Renal cortex interstitium (tissue), 11 donors: ENCODE measurements at regions not wholly inside any gene's neighbourhood (a gene's known extent, or its start where the extent isn't known, plus 50 kb on each side); places are given as distances from the start of the nearest gene placed in this dataset.
A peak's percentile ranks its signal among the peaks of the same experiment; 100 is the strongest.
"Not testable (repeated sequence)": the region's sequence is repeated elsewhere in the genome, so short reads cannot be mapped to it uniquely, and the experiment has no call there.

ENCODE experiments used
- DNase-seq, 11 donors: peaks; one replicate each; pipeline ENCODE4 v3.0.0-alpha.2; 2013; ENCODE audit warnings: low read depth in 9 of 11, low spot score in 4 of 11; ENCODE audit errors: extremely low read depth in 1 of 11

DNA sequence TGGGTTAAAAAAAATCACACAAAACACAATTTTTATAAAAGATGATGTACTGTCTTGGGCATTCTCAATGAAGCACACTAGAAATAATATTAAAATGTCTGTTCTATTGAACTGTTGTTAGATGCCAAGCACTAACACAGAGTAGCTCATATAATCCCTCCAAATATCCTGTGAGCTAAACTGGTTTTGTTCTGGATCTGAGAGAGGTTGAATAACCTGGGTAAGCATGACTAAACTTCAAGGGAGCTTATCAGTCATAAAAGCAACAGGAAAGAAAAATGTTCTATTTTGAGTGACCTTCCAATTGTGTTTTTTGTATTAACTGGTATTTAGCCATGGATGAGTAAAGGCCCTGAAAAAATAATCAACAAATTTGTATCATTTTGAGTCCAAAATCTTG lies 175.3 kb downstream of the SMC2 start:
- DNase-seq, result no peak

DNA sequence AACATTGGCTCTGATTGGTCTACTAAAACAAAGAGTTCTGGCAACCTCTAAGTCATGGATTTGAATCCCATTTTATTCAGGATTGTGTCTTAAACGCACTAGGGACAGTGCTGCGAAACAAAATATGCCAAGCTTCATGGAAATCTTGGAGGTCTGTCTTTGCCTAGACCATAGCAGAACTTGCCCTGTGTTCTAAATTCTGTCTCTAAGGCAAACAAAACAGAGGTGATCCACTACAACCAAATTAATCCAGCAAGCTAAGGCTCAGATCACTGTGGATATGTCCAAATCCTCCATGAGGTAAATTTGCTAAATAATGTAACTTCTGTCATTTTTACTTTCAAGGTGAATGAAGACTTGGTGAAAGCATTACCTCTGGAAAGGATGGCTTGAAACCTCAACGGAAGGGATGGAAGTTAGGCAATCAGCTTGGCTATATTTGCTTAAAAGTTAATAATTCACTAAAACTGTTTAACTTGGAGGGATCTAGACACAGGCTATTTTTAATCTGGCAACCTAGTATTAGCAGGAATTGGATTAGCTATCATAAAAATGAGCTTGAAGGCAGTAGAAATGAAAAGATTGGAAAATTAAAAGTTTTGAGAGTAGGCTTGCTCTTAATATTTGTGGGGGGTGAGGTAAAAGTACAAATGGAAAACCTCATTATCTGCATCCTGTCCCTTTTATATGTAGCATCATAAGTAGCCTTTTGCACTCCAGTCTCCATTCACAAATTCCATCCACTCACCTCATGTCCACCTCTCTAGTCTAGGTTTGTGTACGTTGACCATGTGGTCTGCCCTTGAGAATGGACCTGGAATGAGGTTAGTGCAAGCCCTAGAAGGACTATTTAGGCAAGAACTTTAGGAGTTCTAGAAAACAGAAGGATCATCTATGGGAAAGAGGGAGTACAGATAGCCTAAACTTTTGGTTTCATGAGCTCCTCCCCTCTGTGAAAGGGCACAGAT lies 176.2 kb downstream of the SMC2 start:
- DNase-seq, result no peak

DNA sequence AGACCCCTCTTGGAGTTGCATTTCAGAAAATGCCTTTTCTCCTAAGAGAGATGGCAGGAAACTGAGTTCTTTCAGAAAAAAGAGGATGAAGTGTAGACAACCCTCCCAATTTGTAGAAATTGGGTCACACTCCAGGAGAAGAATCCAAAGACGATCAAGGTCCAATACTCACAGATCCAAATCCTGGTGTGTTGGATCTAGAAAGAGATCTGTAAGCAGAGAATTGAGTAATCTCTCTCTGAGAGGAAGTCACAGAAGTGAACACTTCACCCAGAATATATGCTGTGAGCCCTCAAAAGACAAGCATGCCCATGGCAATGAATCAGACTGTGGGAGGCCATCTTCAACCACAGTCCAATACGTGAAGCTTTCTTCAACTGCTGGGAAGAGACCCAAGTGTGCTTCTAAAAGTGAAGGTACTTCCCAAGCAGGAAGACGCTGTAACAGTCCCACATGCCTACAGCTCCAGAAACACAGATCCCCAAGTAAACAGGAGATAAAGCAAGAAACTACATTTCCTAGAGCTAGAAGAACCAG lies 182.7 kb downstream of the SMC2 start:
- no peak for DNase-seq

DNA sequence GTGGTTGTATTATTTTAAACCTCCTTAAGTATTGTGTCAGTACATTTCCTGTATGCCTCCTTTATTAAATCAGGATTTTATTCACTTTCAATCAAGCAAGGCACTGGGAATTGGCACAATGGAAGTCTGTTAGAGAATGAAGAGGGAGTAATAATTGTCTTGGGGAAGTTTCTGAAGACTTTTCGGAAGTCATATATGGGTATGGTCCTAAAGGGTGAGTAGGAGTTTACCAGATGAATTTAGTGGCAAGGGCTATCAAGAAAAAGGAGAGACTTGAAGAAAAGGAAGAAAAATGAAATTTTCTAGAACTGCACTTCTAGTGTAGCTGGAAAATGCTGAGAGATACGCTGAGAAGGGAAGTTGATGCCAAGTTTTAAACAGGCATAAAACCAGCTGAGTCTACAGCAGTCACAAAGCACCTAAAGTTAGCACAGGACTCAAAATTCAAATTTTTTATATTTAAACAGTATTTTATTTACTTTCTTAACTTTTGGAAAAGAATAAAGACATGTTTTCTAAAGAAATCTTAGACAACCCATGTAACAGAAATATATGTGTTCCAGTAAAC lies 184.9 kb downstream of the SMC2 start:
- DNase-seq, result no peak

DNA sequence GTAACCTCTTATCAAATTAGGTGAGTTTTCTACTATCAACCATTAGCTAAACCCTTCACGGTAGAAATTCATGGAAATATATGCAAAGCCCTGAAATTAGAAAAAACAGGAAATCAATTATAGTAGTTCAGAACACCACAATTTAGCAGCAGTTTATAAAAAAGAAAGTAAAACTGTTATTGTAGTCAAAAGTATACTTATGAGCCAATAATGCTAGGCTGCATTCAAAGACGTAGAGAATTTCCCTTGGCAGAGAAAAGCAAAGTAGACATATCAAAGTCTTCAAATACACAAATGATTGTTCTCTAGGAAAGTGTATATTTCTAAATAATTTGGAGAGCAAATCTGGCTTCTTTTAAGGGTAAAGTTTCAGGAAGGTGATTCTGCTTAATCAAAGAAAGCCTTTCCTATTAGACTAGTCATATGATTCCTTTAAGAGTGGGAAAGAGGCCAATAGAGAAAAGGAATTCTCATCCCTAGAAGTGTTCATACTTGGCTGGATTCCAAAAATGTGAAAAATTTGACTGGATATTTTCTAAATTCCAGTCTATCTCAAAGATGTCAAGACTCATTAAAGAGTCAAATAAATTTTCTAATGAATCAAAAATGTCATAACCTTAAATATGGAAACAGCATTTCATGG lies 185.5 kb downstream of the SMC2 start:
- DNase-seq, result peak in 3 of 11 donors; percentile 9 to 17 (median 11)

DNA sequence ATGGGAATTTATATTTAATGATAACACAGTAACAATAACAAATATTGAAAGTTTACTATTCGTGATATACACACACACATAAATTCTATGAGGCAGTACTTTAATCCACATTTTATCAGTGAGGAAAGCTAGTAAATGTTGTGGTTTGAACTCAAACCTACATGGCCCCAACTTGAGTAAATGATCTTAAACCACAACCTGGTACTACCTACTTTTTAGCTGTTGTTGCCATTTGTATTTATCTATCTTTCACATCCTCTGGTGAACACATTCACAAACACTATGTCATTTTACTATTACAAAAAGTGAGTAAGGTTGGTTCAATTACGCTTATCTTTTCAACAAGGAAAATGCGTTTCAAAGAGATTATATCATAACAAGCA lies 186.1 kb downstream of the SMC2 start:
- DNase-seq, result no peak

DNA sequence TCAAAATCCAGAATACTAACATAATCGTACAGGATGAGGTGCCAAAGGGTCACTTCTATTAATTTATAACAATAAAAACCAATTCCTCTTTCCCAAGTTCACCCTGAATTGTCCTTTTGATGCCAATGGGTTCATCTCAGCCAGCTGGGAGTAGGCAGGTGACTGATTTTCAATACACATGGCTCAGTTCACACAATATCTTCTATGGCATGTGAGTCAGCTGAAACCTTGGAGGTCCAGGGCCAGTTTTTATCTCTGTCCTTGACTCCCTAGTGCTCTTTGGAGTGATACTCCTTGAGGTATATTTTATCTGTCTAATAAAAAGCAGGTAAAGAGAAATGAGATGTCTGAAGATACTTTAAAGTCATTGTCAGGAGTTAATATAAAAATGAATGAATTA lies 186.6 kb downstream of the SMC2 start:
- no peak for DNase-seq

DNA sequence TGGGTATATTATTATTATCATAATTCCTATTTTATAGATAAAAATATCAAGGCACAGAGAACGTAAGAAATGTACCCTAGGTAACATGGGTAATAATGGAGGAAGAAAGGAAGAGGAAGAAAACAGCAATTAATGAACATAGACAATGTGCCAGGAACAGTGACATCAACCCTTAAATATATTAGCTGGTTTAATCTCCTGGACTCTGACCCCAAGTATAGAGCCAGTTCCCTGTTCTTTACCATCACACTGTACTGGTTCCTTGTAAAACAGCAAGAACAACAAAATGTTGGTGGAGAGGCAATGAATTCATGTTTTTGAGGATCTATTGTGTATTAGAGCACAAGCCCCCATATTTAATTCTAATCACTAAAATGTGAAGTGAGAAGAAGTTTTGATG lies 192.1 kb downstream of the SMC2 start:
- no peak for DNase-seq

DNA sequence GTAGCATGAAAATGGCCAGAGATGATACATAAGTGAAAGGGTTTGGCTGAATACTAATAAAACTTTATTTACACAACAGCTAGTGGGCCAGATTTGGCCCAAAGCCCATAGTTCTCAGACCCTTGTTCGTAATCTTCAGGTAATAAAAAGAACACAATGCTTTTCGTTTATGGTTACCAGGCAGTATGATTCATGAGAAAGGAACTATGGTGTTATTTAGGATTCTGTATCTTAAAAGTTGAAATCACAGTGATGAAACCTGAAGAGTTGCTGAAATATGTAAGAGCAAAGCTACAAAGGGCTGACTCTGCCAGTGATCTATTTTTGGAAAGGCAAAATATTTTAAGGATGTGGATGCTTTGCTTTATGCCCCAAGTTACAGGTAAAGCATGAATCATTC lies 192.7 kb downstream of the SMC2 start:
- no peak for DNase-seq

DNA sequence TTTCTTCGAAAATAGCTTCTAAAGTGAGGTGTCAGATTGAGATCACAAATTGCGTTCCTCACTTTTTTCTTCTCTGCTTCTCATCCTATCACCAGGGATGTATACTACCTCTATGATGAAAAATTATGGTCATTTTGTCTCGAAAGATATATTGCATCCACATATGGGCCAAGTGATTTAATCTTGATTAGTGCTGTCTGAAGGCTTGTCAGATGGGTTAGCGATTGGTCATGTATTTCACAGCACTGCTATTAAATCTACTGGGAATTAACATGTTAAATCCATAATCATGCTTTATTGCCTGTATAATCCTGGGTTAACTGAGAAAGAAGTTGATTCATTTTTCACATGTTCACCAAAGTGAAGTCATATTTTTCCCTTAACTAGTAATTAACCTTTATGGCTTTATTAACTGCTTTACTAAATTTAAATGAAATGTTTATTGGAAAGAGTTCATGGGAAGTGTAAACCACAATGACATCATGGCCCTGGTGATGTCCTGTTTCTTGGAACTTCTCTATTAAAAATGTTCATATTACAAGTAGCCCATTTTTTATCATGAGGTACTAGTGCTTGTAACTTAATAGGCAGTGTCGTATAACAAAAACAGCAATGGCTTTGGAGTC lies 193.3 kb downstream of the SMC2 start:
- DNase-seq, result peak in 8 of 11 donors; percentile 12 to 39 (median 22)

DNA sequence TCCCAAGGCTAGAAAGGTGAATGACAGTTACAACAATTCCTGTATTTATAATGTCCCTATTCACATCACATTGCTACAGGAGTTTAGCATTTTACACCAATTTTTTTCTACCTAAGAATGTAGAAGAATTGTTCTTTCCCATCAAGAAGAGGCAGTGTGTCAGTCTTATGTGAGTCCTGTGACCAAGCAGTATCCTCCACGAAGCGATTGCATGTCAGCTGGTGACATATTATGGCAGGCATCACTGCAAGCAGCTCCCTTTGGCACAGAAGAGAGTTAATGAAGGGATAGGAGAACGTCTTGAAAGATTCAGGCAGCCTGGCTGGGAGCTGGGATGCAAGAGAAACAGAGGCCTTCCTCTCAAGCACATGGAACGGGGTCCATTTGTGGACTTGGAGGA lies 199.8 kb downstream of the SMC2 start:
- no peak for DNase-seq

DNA sequence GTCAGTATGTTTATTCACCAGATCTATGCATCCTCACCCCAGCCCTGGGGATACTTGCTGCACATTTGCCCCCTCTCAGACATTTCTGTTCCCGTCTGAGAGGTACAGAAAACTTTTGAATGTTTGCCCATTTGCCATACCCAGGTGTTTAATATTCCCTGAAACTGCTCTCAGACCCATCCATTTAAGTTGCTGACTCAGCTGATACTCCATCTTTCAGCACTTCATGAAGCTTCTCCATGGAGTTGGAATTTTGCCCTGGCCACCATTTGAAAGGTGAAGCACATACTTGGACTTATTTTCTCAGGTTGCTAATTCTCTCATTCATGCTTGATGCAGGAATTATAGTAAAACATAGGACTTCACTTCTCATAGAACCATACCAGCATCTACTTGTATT lies 203.9 kb upstream of the OR13F1 start:
- no peak for DNase-seq

DNA sequence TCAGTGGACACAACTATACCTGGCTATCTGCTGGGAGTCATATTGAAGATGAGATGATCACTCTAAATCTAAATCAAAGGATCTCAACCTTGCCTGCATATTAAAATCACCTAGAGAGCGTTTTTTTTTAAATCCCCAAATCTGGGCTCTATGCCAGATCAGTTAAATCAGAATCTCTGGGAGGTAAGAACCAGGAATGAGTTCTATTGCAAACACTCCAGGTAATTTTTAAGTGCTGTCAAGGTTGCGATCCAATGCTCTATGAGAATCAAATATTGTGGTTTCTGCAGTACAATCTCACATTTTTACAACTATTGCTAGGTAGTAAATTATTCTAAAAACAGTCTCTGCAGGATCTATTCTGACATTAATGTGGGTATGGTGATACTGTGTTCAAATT lies 202.3 kb upstream of the OR13F1 start:
- no peak for DNase-seq

DNA sequence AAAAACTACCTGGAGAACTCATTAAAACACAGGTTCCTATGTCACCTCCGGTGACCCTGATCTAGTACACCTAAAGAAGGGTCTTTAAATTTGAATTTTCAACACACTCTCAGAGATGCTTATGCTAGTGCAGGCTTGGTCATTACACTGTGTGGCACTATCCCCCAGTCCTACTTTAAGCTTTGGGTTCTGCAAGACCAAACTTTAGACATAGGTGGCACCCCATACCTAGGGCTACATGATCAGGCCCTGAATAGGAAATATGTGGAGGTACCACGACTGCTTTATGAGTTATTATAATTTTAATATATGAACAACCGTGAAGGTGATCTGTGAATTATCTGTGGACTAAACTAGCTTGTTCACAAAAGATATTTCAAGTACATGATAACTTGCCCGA lies 201.3 kb upstream of the OR13F1 start:
- DNase-seq, result no peak

DNA sequence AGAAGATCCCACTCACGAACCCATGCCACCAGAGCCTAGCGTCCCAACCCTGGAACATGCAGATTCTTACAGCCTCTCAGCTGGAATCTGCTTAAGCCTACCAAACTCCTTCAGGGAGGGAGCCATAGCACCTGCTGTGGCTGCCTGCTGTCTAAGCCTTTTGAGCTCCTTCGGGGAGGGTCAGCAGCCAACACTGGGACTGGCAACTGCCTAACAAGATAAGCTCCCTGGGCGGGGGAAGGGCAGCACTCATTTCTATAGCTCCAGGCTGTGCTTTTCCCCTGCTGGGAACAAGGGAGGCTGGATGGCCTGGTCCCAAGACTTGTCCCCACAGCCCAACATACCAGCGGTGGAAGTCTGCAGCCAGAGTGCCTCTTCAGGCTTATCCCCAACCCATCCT lies 199.1 kb upstream of the OR13F1 start:
- DNase-seq, result no peak

DNA sequence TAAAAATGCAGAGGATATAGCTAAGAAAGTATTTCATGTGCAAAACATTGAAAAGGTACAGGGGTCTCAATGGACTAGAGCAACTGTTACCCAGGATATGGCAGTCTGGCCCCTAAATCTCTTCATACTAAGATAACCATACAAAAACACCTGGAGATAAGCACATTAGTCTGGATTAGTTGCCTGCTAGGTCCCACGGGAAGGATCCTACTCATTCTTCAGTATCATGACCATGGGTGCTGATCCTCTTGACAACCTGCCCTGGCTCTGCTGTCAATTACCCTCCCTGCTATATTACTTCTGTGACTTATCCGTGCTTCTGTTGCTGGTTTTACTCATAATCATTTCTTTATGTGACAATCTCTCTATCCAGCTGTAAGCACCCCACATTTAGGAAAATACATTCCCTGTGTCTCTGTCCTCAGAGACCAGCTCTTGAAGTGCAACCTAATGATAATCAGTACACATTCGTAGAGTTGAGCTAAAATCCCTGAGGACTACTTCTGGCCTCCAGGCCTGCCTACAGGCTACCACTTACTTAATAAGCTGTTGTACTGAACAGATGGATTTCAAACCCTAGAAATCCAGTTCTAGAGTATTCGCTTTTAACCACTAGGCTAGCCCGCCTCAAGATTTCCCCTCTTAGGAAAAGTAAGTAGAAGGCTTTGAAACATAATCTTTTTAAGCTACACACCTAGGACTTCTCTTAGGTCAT lies 190.5 kb upstream of the OR13F1 start:
- no peak for DNase-seq

DNA sequence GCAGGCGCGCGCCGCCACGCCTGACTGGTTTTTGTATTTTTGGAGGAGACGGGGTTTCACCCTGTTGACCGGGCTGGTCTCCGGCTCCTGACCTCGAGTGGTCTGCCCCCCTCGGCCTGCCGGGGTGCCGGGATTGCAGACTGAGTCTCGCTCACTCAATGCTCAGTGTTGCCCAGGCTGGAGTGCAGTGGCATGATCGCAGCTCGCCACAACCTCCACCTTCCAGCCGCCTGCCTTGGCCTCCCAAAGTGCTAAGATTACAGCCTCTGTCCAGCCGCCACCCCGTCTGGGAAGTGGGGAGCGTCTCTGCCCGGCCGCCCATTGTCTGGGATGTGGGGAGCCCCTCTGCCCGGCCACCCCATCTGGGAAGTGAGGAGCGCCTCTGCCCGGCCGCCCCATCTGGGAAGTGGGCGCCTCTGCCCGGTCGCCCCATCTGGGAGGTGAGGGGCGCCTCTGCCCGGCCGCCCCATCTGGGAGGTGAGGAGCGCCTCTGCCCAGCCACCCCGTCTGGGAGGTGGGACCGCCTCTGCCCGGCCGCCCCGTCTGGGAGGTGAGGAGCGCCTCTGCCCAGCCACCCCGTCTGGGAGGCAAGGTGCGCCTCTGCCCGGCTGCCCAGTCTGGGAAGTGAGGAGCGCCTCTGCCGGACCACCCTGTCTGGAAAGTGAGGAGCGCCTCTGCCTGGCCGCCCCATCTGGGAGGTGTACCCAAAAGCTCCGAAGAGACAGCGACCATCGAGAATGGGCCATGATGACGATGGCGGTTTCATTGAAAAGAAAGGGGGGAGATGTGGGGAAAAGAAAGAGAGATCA lies 187.7 kb upstream of the OR13F1 start:
- not testable (repeated sequence) for DNase-seq

DNA sequence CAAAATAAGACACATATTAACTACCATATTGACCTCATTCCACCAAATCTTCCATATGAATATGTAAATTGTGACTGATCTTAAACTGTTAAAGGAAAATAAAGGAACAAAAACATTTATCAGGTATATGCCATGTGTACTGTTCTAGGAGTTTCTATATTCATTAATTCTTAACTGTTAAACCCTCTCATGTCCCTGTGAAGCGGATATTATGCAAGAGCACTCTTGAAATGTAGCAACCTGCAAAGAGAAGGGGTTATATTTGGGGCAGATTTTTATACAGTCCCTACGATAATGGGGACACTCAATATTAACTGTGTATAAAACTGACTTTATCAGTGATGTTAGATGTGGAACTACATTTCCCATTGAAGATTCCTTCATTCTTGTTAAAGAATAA lies 184.9 kb upstream of the OR13F1 start:
- no peak for DNase-seq
